ENCODE measurements at regions not wholly inside any gene's neighbourhood (a gene's known extent, or its start where the extent isn't known, plus 50 kb on each side); places are given as distances from the start of the nearest gene placed in this dataset.

DNA sequence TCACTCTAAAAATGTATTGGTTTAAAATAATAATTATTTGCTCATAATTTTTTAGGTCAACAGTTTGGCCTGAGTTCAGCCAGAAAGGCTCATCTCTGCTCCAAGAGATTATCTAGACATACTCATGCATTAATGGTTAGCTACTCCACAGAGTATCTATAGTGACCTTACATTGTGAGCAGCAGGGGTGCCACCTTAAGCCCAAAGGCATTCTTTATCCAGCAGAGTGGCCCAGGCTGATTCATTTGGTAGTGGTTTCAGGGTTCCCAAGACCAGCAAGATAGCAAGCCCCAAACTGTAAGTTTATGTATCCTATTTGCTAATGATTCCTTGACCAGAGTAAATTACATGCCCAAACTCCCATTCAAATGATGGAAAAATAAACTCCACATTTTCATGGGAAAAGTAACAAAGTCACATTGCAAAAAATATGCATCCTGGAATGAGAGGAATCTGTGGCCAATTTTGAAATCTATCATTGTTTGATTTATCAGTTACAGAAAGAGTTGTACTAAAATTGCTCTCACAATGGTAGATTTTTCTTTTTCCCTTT is 182.6 kb upstream of the KCNK2 start:
- intact Hi-C loops (cut with DNase I; ENCODE audit: low total_unique reads): no loop called here
- no peak for TF ChIP-seq CTCF (IDR thresholded peaks at IDR 0.05)
- no peaks in the 10 kb centered on the region for H3K4me1 ChIP-seq
- H3K27ac ChIP-seq: no peak overlapping the region
- no peaks in the 10 kb centered on the region for H3K9me3 ChIP-seq
- no peaks in the 10 kb centered on the region for H3K36me3 ChIP-seq
- no peak overlapping the region for H3K4me3 ChIP-seq
- H3K27me3 ChIP-seq: no peaks in the 10 kb centered on the region
- DNase-seq: no peak

DNA sequence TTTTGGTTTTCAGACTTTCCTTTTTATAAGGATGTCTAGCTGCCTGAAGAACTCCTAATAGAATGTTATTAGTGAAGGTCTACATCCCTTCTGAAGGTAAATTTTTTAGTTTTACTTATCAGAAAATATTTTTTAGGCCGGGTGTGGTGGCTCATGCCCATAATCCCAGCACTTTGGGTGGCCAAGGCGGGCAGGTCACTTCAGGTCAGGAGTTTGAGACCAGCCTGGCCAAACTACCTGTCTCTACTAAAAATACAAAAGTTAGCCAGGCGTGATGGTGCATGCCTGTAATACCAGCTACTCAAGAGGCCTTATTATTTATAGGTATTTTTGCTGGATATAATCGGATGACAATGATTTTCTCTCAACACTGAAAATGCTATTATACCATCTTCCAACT is 181.9 kb upstream of the KCNK2 start:
- no peak overlapping the region for H3K27ac ChIP-seq
- H3K36me3 ChIP-seq: no peaks in the 10 kb centered on the region
- no peaks in the 10 kb centered on the region for H3K9me3 ChIP-seq
- TF ChIP-seq CTCF (IDR thresholded peaks at IDR 0.05): no peak
- intact Hi-C loops (cut with DNase I; ENCODE audit: low total_unique reads): no loop called here
- no peaks in the 10 kb centered on the region for H3K27me3 ChIP-seq
- no peak overlapping the region for H3K4me3 ChIP-seq
- H3K4me1 ChIP-seq: no peaks in the 10 kb centered on the region
- no peak for DNase-seq

GRCh38 chr1:214901718-214902117 is 180.8 kb upstream of the KCNK2 start:
- Histone ChIP-seq H3K27ac (no peak overlapping the region), H3K4me3 (no peak overlapping the region), H3K27me3 (no peaks in the 10 kb centered on the region), H3K36me3 (no peaks in the 10 kb centered on the region), H3K9me3 (no peaks in the 10 kb centered on the region), H3K4me1 (no peaks in the 10 kb centered on the region)
- no peak for TF ChIP-seq CTCF (IDR thresholded peaks at IDR 0.05)
- intact Hi-C loops (cut with DNase I; ENCODE audit: low total_unique reads): no loop called here
- no peak for DNase-seq

GRCh38 chr1:214902636-214903320 is 179.8 kb upstream of the KCNK2 start:
- Histone ChIP-seq H3K9me3 (no peaks in the 10 kb centered on the region), H3K36me3 (no peaks in the 10 kb centered on the region), H3K4me3 (no peak overlapping the region), H3K27me3 (no peaks in the 10 kb centered on the region), H3K4me1 (no peaks in the 10 kb centered on the region), H3K27ac (no peak overlapping the region)
- no peak for DNase-seq
- TF ChIP-seq CTCF (IDR thresholded peaks at IDR 0.05): no peak
- intact Hi-C loops (cut with DNase I; ENCODE audit: low total_unique reads): no loop called here

- no peak for TF ChIP-seq CTCF (IDR thresholded peaks at IDR 0.05)
- DNase-seq: no peak
- no peaks in the 10 kb centered on the region for H3K4me1 ChIP-seq
- no peaks in the 10 kb centered on the region for H3K9me3 ChIP-seq
- no peak overlapping the region for H3K27ac ChIP-seq
- no peaks in the 10 kb centered on the region for H3K27me3 ChIP-seq
- H3K36me3 ChIP-seq: no peaks in the 10 kb centered on the region
- intact Hi-C loops (cut with DNase I; ENCODE audit: low total_unique reads): no loop called here
- no peak overlapping the region for H3K4me3 ChIP-seq
Measured at GRCh38 chr1:214912127-214912526, 170.4 kb upstream of the KCNK2 start.

Data from tibial artery (tissue), 4 donors.